NCI-H1417 (cell line): ENCODE measurements at regions not wholly inside any gene's neighbourhood (a gene's known extent, or its start where the extent isn't known, plus 50 kb on each side); places are given as distances from the start of the nearest gene placed in this dataset.
A peak's percentile ranks its signal among the peaks of the same experiment; 100 is the strongest.

Experiments
- DNase-seq, 3 experiments: peaks; one replicate each; lab custom pipeline; 2025; lab: John Stamatoyannopoulos, UW

GRCh38 chr16:48438414-48438813 lies 53.2 kb upstream of the SIAH1 start:
- DNase-seq: no peak

GRCh38 chr16:48435906-48436305 lies 50.7 kb upstream of the SIAH1 start:
- DNase-seq: peak in 1 of 3 experiments; percentile 2

- DNase-seq: no peak
Measured at GRCh38 chr16:48435318-48435680, 50.1 kb upstream of the SIAH1 start.
